HG03575 (cell line): ENCODE measurements at regions not wholly inside any gene's neighbourhood (a gene's known extent, or its start where the extent isn't known, plus 50 kb on each side); places are given as distances from the start of the nearest gene placed in this dataset.
"Not testable (repeated sequence)": the region's sequence is repeated elsewhere in the genome, so short reads cannot be mapped to it uniquely, and the experiment has no call there.

ENCODE experiments used
- ATAC-seq: cut with Tn5 transposase; IDR thresholded peaks from one replicate; pipeline ENCODE4 v1.9.1; 2021; ENCODE audit not compliant: unreplicated experiment, insufficient number of reproducible peaks, low FRiP score; ENCODE audit errors: extremely low read depth

- ATAC-seq, result no peak
Observed at GRCh38 chr5:50582699-50583098, 83.7 kb upstream of the PARP8 start.

GRCh38 chr5:50583621-50584020, 82.8 kb upstream of the PARP8 start:
- ATAC-seq, result no peak

- ATAC-seq, result not testable (repeated sequence)
Observed at GRCh38 chr5:50588471-50588870, 78.0 kb upstream of the PARP8 start.

- ATAC-seq, result not testable (repeated sequence)
Observed at GRCh38 chr5:50590444-50591189, 75.8 kb upstream of the PARP8 start.

- ATAC-seq, result not testable (repeated sequence)
Observed at GRCh38 chr5:50591338-50591737, 75.1 kb upstream of the PARP8 start.

- ATAC-seq, result no peak
Observed at GRCh38 chr5:50593681-50594080, 72.8 kb upstream of the PARP8 start.

GRCh38 chr5:50595199-50595598, 71.2 kb upstream of the PARP8 start:
- no peak for ATAC-seq

GRCh38 chr5:50601576-50601975, 64.9 kb upstream of the PARP8 start:
- ATAC-seq, result not testable (repeated sequence)

- no peak for ATAC-seq
Observed at GRCh38 chr5:50606179-50606578, 60.3 kb upstream of the PARP8 start.

- ATAC-seq, result not testable (repeated sequence)
Observed at GRCh38 chr5:50607456-50607855, 59.0 kb upstream of the PARP8 start.

GRCh38 chr5:50607953-50608705, 58.3 kb upstream of the PARP8 start:
- not testable (repeated sequence) for ATAC-seq

- ATAC-seq, result not testable (repeated sequence)
Observed at GRCh38 chr5:50613057-50613456, 53.4 kb upstream of the PARP8 start.
